Stimulated activated CD8-positive, alpha-beta memory T cell treated with anti-CD3 and anti-CD28 coated beads, Interleukin-15, amount 100 ng/mL, for 48 hours (primary cell): ENCODE measurements at regions not wholly inside any gene's neighbourhood (a gene's known extent, or its start where the extent isn't known, plus 50 kb on each side); places are given as distances from the start of the nearest gene placed in this dataset.
"Not testable (repeated sequence)": the region's sequence is repeated elsewhere in the genome, so short reads cannot be mapped to it uniquely, and the experiment has no call there.

ENCODE experiments used
- DNase-seq, 2 donors: peaks; one replicate each; pipeline ENCODE4 v3.0.0-alpha.2; 2020; ENCODE audit warnings: low read depth in 2 of 2

GRCh38 chr5:152456815-152457443, 51.9 kb upstream of the NMUR2 start:
- no peak for DNase-seq

GRCh38 chr5:152462021-152462721, 57.1 kb upstream of the NMUR2 start:
- no peak for DNase-seq

- DNase-seq = no peak
Measured at GRCh38 chr5:152464048-152464447, 59.0 kb upstream of the NMUR2 start.

GRCh38 chr5:152465140-152465539, 60.1 kb upstream of the NMUR2 start:
- DNase-seq = no peak

GRCh38 chr5:152466085-152466745, 61.1 kb upstream of the NMUR2 start:
- DNase-seq = no peak

DNA sequence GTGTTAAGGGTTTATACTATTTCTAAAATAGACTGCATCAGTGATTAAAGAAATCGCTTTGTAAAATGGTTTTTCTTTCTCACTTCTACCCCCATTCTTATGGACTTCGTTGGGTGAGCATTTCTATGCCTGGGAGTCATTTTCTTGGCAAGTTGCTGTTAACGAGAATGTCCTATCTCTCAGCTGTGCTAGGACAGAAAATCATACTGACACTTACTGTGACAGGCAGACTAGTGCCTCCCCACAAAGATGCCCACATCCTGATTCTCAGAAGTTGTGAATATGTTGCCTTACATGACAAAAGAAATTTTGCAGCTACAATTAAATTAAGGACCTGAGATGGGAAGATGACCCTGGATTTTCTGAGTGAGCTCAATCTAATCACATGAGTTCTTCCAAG, 65.1 kb upstream of the NMUR2 start:
- DNase-seq = no peak

DNA sequence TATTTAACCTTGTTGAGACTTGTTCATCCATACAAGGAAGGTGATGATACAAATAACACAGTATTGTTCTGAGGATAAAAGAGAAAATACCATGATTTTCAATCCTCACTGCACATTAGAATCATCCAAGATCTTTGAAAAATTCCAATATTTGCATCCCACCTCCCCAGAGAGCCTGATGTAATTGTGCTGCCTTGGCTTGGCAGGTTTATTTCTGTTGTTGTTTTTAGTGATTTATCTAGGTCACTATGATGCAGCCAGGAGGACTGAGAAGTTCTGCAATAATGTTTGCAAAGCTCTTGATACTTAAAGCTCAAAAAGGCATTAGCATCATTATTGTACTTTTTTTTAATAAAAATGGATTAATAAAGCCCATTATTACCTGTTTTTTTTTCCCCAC, 67.0 kb upstream of the NMUR2 start:
- no peak for DNase-seq

- no peak for DNase-seq
Measured at GRCh38 chr5:152474961-152475360, 69.9 kb upstream of the NMUR2 start.

GRCh38 chr5:152477536-152477935, 72.5 kb upstream of the NMUR2 start:
- DNase-seq = no peak

- not testable (repeated sequence) for DNase-seq
Measured at GRCh38 chr5:152479866-152480265, 74.8 kb upstream of the NMUR2 start.

DNA sequence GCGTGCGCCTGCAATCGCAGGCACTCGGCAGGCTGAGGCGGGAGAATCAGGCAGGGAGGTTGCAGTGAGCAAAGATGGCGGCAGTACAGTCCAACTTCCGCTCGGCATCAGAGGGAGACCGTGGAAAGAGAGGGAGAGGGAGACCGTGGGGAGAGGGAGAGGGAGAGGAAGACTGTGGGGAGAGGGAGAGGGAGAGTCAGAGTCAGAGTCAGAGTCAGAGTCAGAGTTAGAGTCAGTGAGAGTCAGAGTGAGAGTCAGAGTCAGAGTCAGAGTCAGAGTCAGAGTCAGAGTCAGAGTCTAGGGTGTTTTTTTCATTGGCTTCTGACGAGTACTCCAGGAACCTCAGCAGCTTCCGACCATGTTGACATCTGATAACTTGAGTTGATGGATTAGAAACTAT, 75.6 kb upstream of the NMUR2 start:
- not testable (repeated sequence) for DNase-seq

GRCh38 chr5:152487130-152487529, 82.1 kb upstream of the NMUR2 start:
- DNase-seq = no peak

- no peak for DNase-seq
Measured at GRCh38 chr5:152488869-152489268, 83.8 kb upstream of the NMUR2 start.

- no peak for DNase-seq
Measured at GRCh38 chr5:152499814-152500535, 94.9 kb upstream of the NMUR2 start.

GRCh38 chr5:152501294-152501693, 96.2 kb upstream of the NMUR2 start:
- DNase-seq = no peak

DNA sequence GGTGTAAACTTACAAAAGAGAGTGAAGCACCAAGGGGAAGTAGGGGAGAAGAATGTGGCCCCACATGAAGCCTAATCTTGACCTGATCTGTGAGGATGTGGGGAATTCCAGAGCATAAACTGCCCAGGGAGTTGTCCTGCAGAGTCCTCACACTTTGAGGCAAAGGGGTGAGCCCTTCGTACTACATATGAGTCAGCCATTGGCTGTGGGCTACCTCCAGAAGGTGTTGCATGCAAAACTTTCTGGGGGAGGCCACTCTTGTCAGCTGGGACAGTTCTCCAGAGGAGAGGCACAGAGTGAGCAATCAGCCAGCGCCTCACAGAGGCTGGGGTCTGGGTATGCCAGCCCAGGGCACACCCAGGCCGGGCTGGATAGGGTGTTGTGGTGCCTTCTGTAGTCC, 98.1 kb upstream of the NMUR2 start:
- DNase-seq = no peak

DNA sequence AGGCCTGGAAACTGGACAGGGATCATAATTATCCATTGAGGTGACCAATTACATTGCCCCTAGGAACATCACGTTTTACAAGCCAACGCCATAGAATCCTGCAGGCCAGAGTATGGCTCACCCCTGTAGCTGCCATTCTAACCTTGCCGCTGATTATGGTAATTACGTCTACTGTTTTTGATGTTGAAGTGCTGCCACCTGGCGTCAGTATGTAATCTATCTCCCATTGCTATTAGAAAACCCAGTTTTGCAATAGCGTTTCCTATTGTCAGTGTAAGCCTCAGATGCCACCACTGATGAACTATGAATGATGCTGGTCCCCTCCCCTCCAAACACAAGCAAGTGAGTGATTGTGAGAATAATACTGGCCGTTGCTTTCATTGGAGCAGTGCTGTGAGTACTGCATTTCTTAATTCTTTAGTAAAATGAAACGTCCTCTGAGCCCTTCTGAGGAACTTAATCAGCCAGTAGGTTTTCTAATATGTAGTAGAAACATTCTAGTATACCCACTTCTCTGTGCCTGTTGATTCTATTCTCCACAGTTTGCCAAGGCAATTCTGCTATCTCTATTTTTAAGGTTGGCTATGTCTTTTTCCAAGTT, 100.5 kb upstream of the NMUR2 start:
- peak in 1 of 2 donors; percentile 4 for DNase-seq

GRCh38 chr5:152511120-152511519, 106.0 kb upstream of the NMUR2 start:
- DNase-seq = no peak

GRCh38 chr5:152511531-152512132, 106.6 kb upstream of the NMUR2 start:
- DNase-seq = no peak

DNA sequence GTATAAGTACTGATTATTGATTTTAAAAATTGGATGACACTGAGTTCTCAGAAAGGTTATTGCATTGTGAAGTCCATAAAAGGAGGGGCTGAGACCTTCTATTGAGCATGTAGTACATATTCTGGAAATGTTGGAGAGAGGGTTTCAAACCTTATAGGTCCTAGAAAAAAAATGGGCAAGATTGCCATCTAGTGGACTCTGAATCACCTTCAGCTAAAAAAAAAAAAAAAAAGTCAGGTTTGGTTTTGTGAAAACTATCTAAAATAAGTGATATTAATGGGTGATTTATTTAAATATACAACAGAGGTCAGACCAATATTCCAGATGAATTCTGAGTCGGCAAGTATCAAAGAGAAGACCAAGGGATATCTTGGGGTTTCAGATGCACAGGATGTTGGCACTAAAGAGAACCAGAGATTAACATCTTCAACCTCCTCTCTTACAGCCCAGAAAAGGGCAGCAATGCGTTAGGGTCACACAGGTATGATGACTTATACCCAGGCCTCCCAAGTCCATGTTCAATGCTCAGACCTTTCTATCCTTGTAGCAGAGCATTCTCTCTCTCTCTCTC, 109.8 kb upstream of the NMUR2 start:
- no peak for DNase-seq

- no peak for DNase-seq
Measured at GRCh38 chr5:152523964-152524363, 118.9 kb upstream of the NMUR2 start.
